ENCODE measurements at regions not wholly inside any gene's neighbourhood (a gene's known extent, or its start where the extent isn't known, plus 50 kb on each side); places are given as distances from the start of the nearest gene placed in this dataset.

DNA sequence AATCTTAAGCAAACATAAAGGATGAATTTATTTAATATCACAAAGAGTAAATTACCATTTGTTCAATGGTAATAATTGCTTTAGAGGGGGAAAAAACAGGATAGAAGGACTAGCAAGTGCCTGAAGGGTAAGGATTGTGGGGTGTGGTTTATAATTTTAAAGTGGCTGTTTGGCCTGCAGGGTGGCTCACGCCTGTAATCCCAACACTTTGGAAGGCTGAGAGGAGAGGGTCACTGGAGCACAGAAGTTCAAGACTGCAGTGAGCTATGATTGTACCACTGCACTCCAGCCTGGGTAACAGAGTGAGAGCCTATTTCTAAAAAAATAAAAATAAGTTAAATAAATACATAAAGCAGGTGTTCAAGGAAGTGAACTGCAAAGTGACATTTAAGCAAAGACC lies 199.9 kb upstream of the AHR start (continued):
- TF ChIP-seq, protein P1, sequence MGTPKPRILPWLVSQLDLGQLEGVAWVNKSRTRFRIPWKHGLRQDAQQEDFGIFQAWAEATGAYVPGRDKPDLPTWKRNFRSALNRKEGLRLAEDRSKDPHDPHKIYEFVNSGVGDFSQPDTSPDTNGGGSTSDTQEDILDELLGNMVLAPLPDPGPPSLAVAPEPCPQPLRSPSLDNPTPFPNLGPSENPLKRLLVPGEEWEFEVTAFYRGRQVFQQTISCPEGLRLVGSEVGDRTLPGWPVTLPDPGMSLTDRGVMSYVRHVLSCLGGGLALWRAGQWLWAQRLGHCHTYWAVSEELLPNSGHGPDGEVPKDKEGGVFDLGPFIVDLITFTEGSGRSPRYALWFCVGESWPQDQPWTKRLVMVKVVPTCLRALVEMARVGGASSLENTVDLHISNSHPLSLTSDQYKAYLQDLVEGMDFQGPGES (IDR thresholded peaks at IDR 0.05): no peak

DNA sequence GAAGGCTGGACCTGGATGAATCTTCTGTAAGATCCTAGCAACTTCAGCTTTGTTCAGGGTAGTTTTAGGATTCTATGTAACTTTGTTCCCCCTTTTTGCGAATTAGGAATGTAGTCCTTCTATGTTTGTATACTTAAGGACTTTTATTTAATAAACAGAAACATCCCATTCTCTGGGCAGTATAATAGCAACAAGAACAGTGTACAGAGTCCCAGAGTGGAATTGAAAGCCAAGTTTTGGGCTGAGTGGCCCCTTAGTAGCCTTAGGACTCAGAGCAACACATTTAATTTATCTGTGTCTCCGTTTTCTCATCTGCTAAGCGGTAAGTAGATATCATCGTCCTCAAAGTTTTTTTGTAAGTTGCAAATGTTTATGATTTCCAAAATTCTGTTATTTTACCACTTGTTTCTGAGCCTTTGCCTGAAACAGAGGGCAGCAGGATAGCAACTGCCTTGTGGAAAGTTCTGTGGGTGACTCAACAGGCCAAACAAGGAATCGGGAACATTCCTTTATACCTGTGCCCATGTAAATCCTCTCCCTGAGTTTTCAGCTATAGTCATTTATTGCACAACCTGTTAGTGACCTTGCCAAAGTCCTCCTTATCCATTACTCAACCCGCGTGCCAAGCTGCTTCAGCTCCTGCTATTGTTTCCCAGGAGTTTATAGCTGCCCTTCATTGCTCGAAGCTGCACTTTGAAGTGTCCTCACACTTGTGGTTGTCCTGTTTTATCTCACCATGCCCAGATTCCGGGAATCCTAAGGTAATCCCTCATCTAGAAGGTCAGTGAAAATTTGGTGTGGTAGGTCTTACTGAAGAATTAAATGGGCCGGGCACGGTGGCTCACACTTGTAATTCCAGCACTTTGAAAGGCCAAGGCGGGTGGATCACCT lies 199.1 kb upstream of the AHR start:
- CTCF ChIA-PET: no interaction called here
- Histone ChIP-seq H3K9me3 (replicated peaks; ENCODE audit: control insufficient read depth, insufficient read depth, low read length) (no peaks in the 10 kb centered on the region; the same call in 2 of the 3 replicates), H3K36me3 (ENCODE audit: control insufficient read depth in 2 of 2, insufficient read depth in 2 of 2, low read length in 1 of 2) (no peaks in the 10 kb centered on the region), H3K4me1 (ENCODE audit: control insufficient read depth, insufficient read depth, low read length) (peaks cover 4% of the 10 kb centered on the region), H2AFZ (ENCODE audit: control insufficient read depth, low read depth, low read length) (no peak overlapping the region), H4K20me1 (ENCODE audit: control insufficient read depth, insufficient read depth) (no peaks in the 10 kb centered on the region), H3K9ac (ENCODE audit: control insufficient read depth, insufficient read depth, low read length) (no peak overlapping the region), H3K4me2 (ENCODE audit: control insufficient read depth, insufficient read depth) (no peak overlapping the region), H3K27ac (ENCODE audit: control insufficient read depth, insufficient read depth) (no peak overlapping the region), H3K27me3 (replicated peaks in 1 of 2; ENCODE audit: control insufficient read depth in 2 of 2, insufficient read depth in 2 of 2, low read length in 1 of 2) (no peaks in the 10 kb centered on the region), H3K79me2 (ENCODE audit: control insufficient read depth, insufficient read depth, low read length) (no peaks in the 10 kb centered on the region), H3K4me3 (no peak overlapping the region)
- intact Hi-C loops (cut with micrococcal nuclease; ENCODE audit: unreplicated experiment): no loop called here
- TF ChIP-seq CREM (IDR thresholded peaks at IDR 0.05; ENCODE audit: low read depth) (no peak), GABPA (IDR thresholded peaks at IDR 0.05; ENCODE audit: low read depth) (no peak), CHD4 (IDR thresholded peaks at IDR 0.05) (no peak), ASH2L (IDR thresholded peaks at IDR 0.05; ENCODE audit: borderline replicate concordance, low read depth) (no peak), ZNF24 (IDR thresholded peaks at IDR 0.05) (no peak), MTA3 (IDR thresholded peaks at IDR 0.05; ENCODE audit: borderline replicate concordance, low read length) (no peak), EZH2 (IDR thresholded peaks at IDR 0.05; ENCODE audit: borderline replicate concordance, control insufficient read depth, low read depth, low read length) (no peak), TARDBP (IDR thresholded peaks at IDR 0.05; ENCODE audit: borderline replicate concordance) (no peak), POU2F2 (IDR thresholded peaks at IDR 0.05; ENCODE audit: borderline replicate concordance, low read depth, low read length) (no peak)
- TF ChIP-seq, protein P2, sequence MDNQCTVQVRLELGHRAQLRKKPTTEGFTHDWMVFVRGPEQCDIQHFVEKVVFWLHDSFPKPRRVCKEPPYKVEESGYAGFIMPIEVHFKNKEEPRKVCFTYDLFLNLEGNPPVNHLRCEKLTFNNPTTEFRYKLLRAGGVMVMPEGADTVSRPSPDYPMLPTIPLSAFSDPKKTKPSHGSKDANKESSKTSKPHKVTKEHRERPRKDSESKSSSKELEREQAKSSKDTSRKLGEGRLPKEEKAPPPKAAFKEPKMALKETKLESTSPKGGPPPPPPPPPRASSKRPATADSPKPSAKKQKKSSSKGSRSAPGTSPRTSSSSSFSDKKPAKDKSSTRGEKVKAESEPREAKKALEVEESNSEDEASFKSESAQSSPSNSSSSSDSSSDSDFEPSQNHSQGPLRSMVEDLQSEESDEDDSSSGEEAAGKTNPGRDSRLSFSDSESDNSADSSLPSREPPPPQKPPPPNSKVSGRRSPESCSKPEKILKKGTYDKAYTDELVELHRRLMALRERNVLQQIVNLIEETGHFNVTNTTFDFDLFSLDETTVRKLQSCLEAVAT (IDR thresholded peaks at IDR 0.05): no peak
- TF ChIP-seq, protein P3, sequence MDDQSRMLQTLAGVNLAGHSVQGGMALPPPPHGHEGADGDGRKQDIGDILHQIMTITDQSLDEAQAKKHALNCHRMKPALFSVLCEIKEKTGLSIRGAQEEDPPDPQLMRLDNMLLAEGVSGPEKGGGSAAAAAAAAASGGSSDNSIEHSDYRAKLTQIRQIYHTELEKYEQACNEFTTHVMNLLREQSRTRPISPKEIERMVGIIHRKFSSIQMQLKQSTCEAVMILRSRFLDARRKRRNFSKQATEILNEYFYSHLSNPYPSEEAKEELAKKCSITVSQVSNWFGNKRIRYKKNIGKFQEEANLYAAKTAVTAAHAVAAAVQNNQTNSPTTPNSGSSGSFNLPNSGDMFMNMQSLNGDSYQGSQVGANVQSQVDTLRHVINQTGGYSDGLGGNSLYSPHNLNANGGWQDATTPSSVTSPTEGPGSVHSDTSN (IDR thresholded peaks at IDR 0.05; ENCODE audit: insufficient replicate concordance, low read depth, low read length): no peak
- TF ChIP-seq, protein P4, sequence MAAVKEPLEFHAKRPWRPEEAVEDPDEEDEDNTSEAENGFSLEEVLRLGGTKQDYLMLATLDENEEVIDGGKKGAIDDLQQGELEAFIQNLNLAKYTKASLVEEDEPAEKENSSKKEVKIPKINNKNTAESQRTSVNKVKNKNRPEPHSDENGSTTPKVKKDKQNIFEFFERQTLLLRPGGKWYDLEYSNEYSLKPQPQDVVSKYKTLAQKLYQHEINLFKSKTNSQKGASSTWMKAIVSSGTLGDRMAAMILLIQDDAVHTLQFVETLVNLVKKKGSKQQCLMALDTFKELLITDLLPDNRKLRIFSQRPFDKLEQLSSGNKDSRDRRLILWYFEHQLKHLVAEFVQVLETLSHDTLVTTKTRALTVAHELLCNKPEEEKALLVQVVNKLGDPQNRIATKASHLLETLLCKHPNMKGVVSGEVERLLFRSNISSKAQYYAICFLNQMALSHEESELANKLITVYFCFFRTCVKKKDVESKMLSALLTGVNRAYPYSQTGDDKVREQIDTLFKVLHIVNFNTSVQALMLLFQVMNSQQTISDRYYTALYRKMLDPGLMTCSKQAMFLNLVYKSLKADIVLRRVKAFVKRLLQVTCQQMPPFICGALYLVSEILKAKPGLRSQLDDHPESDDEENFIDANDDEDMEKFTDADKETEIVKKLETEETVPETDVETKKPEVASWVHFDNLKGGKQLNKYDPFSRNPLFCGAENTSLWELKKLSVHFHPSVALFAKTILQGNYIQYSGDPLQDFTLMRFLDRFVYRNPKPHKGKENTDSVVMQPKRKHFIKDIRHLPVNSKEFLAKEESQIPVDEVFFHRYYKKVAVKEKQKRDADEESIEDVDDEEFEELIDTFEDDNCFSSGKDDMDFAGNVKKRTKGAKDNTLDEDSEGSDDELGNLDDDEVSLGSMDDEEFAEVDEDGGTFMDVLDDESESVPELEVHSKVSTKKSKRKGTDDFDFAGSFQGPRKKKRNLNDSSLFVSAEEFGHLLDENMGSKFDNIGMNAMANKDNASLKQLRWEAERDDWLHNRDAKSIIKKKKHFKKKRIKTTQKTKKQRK (IDR thresholded peaks at IDR 0.05; ENCODE audit: low read depth, low read length): no peak
- FAIRE-seq (no peak), ATAC-seq (no peak), DNase-seq (ENCODE audit: low read depth, low spot score) (no peak)
- SMC1A ChIA-PET (ENCODE audit: uncharacterized antibody, unreplicated experiment): no interaction called here
- in situ Hi-C loops (cut with MboI): no loop called here
- 87% methylated on average over 12 of the region's 12 CpGs for WGBS (ENCODE audit: insufficient coverage, insufficient replicate concordance, low lambda C conversion rate, missing lambda C conversion rate)
- no TSS peak for BruUV-seq (replicated peaks)
- RAD21 ChIA-PET (ENCODE audit: unreplicated experiment): no interaction called here
- POLR2A ChIA-PET: no interaction called here
